ENCODE measurements at regions not wholly inside any gene's neighbourhood (a gene's known extent, or its start where the extent isn't known, plus 50 kb on each side); places are given as distances from the start of the nearest gene placed in this dataset.
"Not testable (repeated sequence)": the region's sequence is repeated elsewhere in the genome, so short reads cannot be mapped to it uniquely, and the experiment has no call there.

DNA sequence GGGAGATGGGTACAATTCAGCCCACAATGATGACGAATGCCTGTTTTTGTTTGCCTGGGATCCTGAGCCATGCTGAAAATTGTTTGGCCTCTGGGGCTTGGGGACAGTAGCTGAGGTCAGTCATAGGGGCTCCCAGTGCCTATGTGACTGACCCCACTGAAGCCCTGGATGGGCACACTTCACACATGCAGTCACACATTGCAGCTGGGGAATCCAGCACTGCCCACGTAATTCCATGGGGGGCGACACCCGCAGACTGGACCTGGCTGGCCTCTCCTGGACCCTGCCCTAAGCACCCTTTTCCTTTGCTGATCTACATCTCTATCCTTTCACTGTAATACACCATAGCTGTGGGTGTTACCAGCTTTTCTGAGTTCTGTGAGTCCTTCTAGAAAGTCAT, 295.2 kb upstream of the HS6ST1 start:
- Histone ChIP-seq H4K20me1 (ENCODE audit: insufficient read depth, low read depth, low read length) (no peaks in the 10 kb centered on the region), H2AFZ (ENCODE audit: low read length) (no peak overlapping the region), H3K9me3 (ENCODE audit: low read length) (no peaks in the 10 kb centered on the region), H3K27me3 (ENCODE audit: low read length) (no peaks in the 10 kb centered on the region), H3K79me2 (ENCODE audit: low read length) (no peaks in the 10 kb centered on the region), H3K27ac (ENCODE audit: low read length) (no peak overlapping the region), H3K4me3 (ENCODE audit: low read length) (no peak overlapping the region), H3K36me3 (ENCODE audit: insufficient read depth, low read length) (no peaks in the 10 kb centered on the region), H3K4me1 (ENCODE audit: low read length) (no peaks in the 10 kb centered on the region), H3K9me2 (replicated peaks; ENCODE audit: insufficient read depth, low read length) (no peaks in the 10 kb centered on the region), H3K9ac (ENCODE audit: low read length) (no peak overlapping the region), H3K4me2 (ENCODE audit: low read depth, low read length, poor library complexity, severe bottlenecking) (no peak overlapping the region)
- DNase-seq: no peak

GRCh38 chr2:128614907-128615306, 296.2 kb upstream of the HS6ST1 start:
- DNase-seq; H3K36me3 ChIP-seq (ENCODE audit: insufficient read depth, low read length); H3K27ac ChIP-seq (ENCODE audit: low read length); H3K79me2 ChIP-seq (ENCODE audit: low read length); H3K9me2 ChIP-seq (replicated peaks; ENCODE audit: insufficient read depth, low read length); H2AFZ ChIP-seq (ENCODE audit: low read length); H3K4me1 ChIP-seq (ENCODE audit: low read length); H3K4me2 ChIP-seq (ENCODE audit: low read depth, low read length, poor library complexity, severe bottlenecking); H3K4me3 ChIP-seq (ENCODE audit: low read length); H3K9ac ChIP-seq (ENCODE audit: low read length); H3K9me3 ChIP-seq (ENCODE audit: low read length); H3K27me3 ChIP-seq (ENCODE audit: low read length); H4K20me1 ChIP-seq (ENCODE audit: insufficient read depth, low read depth, low read length): not testable (repeated sequence)

- H3K36me3 ChIP-seq (ENCODE audit: insufficient read depth, low read length): no peaks in the 10 kb centered on the region
Observed at GRCh38 chr2:128615571-128615970, 296.9 kb upstream of the HS6ST1 start.

GRCh38 chr2:128617029-128617590, 298.4 kb upstream of the HS6ST1 start:
- Histone ChIP-seq H3K4me3 (ENCODE audit: low read length) (no peak overlapping the region), H3K4me1 (ENCODE audit: low read length) (no peaks in the 10 kb centered on the region), H2AFZ (ENCODE audit: low read length) (no peak overlapping the region), H3K79me2 (ENCODE audit: low read length) (no peaks in the 10 kb centered on the region), H3K27me3 (ENCODE audit: low read length) (no peaks in the 10 kb centered on the region), H3K4me2 (ENCODE audit: low read depth, low read length, poor library complexity, severe bottlenecking) (no peak overlapping the region), H3K9ac (ENCODE audit: low read length) (no peak overlapping the region), H3K36me3 (ENCODE audit: insufficient read depth, low read length) (no peaks in the 10 kb centered on the region), H3K9me2 (replicated peaks; ENCODE audit: insufficient read depth, low read length) (no peaks in the 10 kb centered on the region), H3K9me3 (ENCODE audit: low read length) (no peaks in the 10 kb centered on the region), H3K27ac (ENCODE audit: low read length) (no peak overlapping the region), H4K20me1 (ENCODE audit: insufficient read depth, low read depth, low read length) (no peaks in the 10 kb centered on the region)
- no peak for DNase-seq

More at GRCh38 chr2:128615571-128615970, 296.9 kb upstream of the HS6ST1 start:
- no peaks in the 10 kb centered on the region for H4K20me1 ChIP-seq (ENCODE audit: insufficient read depth, low read depth, low read length)
- H2AFZ ChIP-seq (ENCODE audit: low read length): no peak overlapping the region
- H3K9me2 ChIP-seq (replicated peaks; ENCODE audit: insufficient read depth, low read length): no peaks in the 10 kb centered on the region
- no peak overlapping the region for H3K4me3 ChIP-seq (ENCODE audit: low read length)
- H3K9ac ChIP-seq (ENCODE audit: low read length): no peak overlapping the region
- no peak overlapping the region for H3K27ac ChIP-seq (ENCODE audit: low read length)
- no peaks in the 10 kb centered on the region for H3K27me3 ChIP-seq (ENCODE audit: low read length)
- H3K9me3 ChIP-seq (ENCODE audit: low read length): no peaks in the 10 kb centered on the region
- no peaks in the 10 kb centered on the region for H3K79me2 ChIP-seq (ENCODE audit: low read length)
- no peak overlapping the region for H3K4me2 ChIP-seq (ENCODE audit: low read depth, low read length, poor library complexity, severe bottlenecking)
- no peaks in the 10 kb centered on the region for H3K4me1 ChIP-seq (ENCODE audit: low read length)
- no peak for DNase-seq

GRCh38 chr2:128617661-128618060, 299.0 kb upstream of the HS6ST1 start:
- Histone ChIP-seq H3K4me2 (ENCODE audit: low read depth, low read length, poor library complexity, severe bottlenecking) (no peak overlapping the region), H3K36me3 (ENCODE audit: insufficient read depth, low read length) (no peaks in the 10 kb centered on the region), H3K4me3 (ENCODE audit: low read length) (no peak overlapping the region), H2AFZ (ENCODE audit: low read length) (no peak overlapping the region), H3K27ac (ENCODE audit: low read length) (no peak overlapping the region), H3K79me2 (ENCODE audit: low read length) (no peaks in the 10 kb centered on the region), H3K4me1 (ENCODE audit: low read length) (peaks cover under 1% of the 10 kb centered on the region; the same call in 1 of the 2 replicates), H3K9me2 (replicated peaks; ENCODE audit: insufficient read depth, low read length) (no peaks in the 10 kb centered on the region), H4K20me1 (ENCODE audit: insufficient read depth, low read depth, low read length) (no peaks in the 10 kb centered on the region), H3K9me3 (ENCODE audit: low read length) (no peaks in the 10 kb centered on the region), H3K27me3 (ENCODE audit: low read length) (no peaks in the 10 kb centered on the region), H3K9ac (ENCODE audit: low read length) (no peak overlapping the region)
- no peak for DNase-seq

GRCh38 chr2:128618642-128619041, 300.0 kb upstream of the HS6ST1 start:
- peaks cover 11% of the 10 kb centered on the region for H3K4me1 ChIP-seq (ENCODE audit: low read length)
- H4K20me1 ChIP-seq (ENCODE audit: insufficient read depth, low read depth, low read length): no peaks in the 10 kb centered on the region
- no peak for DNase-seq
- H2AFZ ChIP-seq (ENCODE audit: low read length): no peak overlapping the region
- H3K79me2 ChIP-seq (ENCODE audit: low read length): no peaks in the 10 kb centered on the region
- no peaks in the 10 kb centered on the region for H3K9me2 ChIP-seq (replicated peaks; ENCODE audit: insufficient read depth, low read length)
- H3K4me3 ChIP-seq (ENCODE audit: low read length): no peak overlapping the region
- H3K36me3 ChIP-seq (ENCODE audit: insufficient read depth, low read length): no peaks in the 10 kb centered on the region
- no peak overlapping the region for H3K27ac ChIP-seq (ENCODE audit: low read length)
- H3K9ac ChIP-seq (ENCODE audit: low read length): no peak overlapping the region
- no peak overlapping the region for H3K4me2 ChIP-seq (ENCODE audit: low read depth, low read length, poor library complexity, severe bottlenecking)
- no peaks in the 10 kb centered on the region for H3K27me3 ChIP-seq (ENCODE audit: low read length)
- no peaks in the 10 kb centered on the region for H3K9me3 ChIP-seq (ENCODE audit: low read length)

DNA sequence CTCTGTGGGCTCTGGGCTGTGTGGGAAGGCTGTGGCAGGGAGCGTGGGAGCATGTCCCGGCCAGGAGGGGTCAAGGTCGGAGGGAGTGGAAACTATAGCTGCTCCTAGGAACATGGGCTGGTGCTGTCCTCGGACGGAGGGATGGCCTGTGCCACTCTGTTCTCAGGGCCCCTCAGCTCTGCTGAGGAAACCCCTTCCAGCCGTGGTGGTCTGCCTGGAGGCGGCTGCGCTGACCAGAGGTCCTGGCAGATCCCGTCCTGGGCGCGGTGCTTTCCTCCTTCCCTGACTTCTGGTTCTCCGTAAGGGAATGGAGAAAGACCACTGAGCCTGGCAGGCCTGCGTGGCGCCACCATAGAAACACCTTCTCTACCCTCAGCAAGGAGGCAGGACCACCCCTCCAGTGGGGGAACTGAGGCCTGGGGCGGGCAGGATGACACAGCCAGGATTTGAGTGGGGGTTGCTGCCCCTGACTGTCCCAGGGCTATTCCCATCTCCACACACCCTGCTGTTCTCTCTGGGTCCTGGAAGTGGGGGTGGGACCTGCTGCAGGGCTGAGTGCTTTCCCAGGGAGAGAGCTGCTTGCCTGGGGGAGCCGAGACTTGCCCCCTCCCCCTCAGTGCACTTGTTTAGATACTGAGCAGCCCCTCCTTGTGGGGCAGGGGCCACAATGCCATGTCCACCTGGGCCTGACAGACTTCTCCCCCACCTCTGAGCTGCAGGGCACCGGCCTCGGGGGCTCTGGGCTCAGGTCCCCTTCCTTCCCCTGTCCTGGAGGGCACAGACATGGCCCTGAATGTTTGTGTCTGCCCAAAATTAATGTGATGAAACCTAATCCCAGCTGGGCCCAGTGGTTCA, 301.0 kb upstream of the HS6ST1 start:
- Histone ChIP-seq H3K27me3 (ENCODE audit: low read length) (no peaks in the 10 kb centered on the region), H3K4me3 (ENCODE audit: low read length) (no peak overlapping the region), H3K4me1 (ENCODE audit: low read length) (peaks cover 21% of the 10 kb centered on the region), H3K9me2 (replicated peaks; ENCODE audit: insufficient read depth, low read length) (no peaks in the 10 kb centered on the region), H3K9me3 (ENCODE audit: low read length) (no peaks in the 10 kb centered on the region), H3K36me3 (ENCODE audit: insufficient read depth, low read length) (no peaks in the 10 kb centered on the region), H2AFZ (ENCODE audit: low read length) (no peak overlapping the region), H3K4me2 (ENCODE audit: low read depth, low read length, poor library complexity, severe bottlenecking) (no peak overlapping the region), H3K27ac (ENCODE audit: low read length) (no peak overlapping the region), H3K9ac (ENCODE audit: low read length) (no peak overlapping the region), H4K20me1 (ENCODE audit: insufficient read depth, low read depth, low read length) (no peaks in the 10 kb centered on the region), H3K79me2 (ENCODE audit: low read length) (no peaks in the 10 kb centered on the region)
- DNase-seq: no peak

GRCh38 chr2:128621074-128621473, 302.4 kb upstream of the HS6ST1 start:
- Histone ChIP-seq H3K9ac (ENCODE audit: low read length) (no peak overlapping the region), H2AFZ (ENCODE audit: low read length) (no peak overlapping the region), H3K4me1 (ENCODE audit: low read length) (peaks cover 29% of the 10 kb centered on the region), H3K36me3 (ENCODE audit: insufficient read depth, low read length) (no peaks in the 10 kb centered on the region), H3K4me2 (ENCODE audit: low read depth, low read length, poor library complexity, severe bottlenecking) (no peak overlapping the region), H3K9me3 (ENCODE audit: low read length) (no peaks in the 10 kb centered on the region), H3K4me3 (ENCODE audit: low read length) (no peak overlapping the region), H3K27ac (ENCODE audit: low read length) (no peak overlapping the region), H3K9me2 (replicated peaks; ENCODE audit: insufficient read depth, low read length) (no peaks in the 10 kb centered on the region), H4K20me1 (ENCODE audit: insufficient read depth, low read depth, low read length) (no peaks in the 10 kb centered on the region), H3K27me3 (ENCODE audit: low read length) (no peaks in the 10 kb centered on the region), H3K79me2 (ENCODE audit: low read length) (no peaks in the 10 kb centered on the region)
- DNase-seq: no peak
